GM21737 (cell line): ENCODE measurements at regions not wholly inside any gene's neighbourhood (a gene's known extent, or its start where the extent isn't known, plus 50 kb on each side); places are given as distances from the start of the nearest gene placed in this dataset.
"Not testable (repeated sequence)": the region's sequence is repeated elsewhere in the genome, so short reads cannot be mapped to it uniquely, and the experiment has no call there.

Experiments
- ATAC-seq: cut with Tn5 transposase; IDR thresholded peaks from one replicate; pipeline ENCODE4 v1.9.1; 2021; ENCODE audit warnings: mild to moderate bottlenecking, moderate library complexity; ENCODE audit not compliant: unreplicated experiment

DNA sequence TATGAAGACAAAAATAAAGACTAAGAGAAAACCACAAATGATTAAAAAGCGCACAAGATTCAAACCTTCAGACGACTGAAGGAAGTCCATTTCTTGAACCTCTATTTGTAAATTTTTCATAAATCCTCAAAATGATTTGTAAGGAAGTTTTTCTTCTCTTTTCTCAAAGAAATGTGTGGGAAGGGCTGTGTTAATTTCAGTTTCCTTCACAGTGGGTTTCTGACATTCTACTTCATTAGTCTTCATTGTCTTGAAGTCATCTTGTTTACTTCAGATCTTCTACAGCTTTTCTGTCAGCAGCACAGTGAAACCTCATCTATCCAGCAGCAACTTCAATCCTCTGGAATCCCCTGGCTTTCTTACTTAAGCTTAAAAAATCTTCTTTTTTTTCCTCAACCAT, 87.6 kb upstream of the MYLIP start:
- no peak for ATAC-seq

DNA sequence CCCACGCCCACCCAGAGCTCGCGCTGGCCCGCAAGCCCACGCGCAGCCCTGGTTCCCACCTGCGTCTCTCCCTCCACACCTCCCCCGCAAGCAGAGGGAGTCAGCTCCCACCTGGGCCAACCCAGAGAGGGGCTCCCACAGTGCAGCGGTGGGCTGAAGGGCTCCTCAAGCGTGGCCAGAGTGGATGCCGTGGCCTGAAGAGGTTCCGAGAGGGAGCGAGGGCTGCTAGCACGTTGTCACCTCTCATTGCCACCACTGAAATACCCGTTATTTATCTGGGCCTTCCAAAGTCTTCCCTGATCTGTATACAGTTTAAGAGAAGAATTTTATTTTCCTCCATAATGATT, 88.3 kb upstream of the MYLIP start:
- ATAC-seq, result no peak

DNA sequence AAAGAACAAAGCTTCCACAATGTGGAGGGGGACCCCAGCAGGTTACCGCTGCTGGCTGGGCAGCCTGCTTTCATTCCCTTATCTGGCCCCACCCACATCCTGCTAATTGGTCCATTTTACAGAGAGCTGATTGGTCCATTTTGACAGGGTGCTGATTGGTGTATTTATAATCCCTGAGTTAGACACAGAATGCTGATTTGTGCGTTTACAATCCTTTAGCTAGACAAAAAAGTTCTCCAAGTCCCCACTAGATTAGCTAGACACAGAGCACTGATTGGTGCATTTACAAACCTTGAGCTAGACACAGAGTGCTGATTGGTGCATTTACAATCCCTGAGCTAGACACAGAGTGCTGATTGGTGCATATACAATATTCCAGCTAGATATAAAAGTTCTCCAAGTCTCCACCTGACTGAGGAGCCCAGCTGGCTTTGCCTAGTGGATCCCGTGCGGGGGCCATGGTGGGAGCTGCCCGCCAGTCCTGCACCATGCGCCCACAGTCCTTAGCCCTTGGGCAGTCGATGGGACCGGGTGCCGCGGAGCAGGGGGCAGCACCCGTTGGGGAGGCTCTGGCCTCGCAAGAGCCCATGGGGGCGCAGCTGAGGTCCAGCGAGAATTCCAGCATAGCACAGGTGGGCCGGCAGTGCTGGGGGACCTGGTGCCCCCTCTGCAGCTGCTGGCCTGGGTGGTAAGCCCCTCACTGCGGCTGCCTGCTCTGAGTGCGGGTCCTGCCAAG, 88.8 kb upstream of the MYLIP start:
- ATAC-seq, result not testable (repeated sequence)

DNA sequence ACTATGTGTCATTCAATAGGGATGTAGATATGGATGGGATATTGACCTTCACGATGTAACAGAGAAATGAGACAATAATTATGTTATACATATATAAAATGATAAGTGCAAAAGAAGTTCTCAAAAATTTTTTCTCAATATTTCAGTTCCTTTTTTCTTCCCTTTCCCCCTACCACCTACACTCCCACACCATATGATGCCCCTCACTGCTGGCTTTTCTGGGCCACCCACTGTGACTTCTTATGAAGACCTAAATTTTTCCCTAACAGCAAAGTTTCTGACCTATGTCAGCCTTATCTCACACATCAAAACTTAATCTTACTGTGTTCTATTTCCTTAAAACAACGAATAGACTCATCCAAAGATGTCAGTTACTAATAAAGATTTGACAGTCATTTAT, 89.9 kb upstream of the MYLIP start:
- ATAC-seq, result no peak

DNA sequence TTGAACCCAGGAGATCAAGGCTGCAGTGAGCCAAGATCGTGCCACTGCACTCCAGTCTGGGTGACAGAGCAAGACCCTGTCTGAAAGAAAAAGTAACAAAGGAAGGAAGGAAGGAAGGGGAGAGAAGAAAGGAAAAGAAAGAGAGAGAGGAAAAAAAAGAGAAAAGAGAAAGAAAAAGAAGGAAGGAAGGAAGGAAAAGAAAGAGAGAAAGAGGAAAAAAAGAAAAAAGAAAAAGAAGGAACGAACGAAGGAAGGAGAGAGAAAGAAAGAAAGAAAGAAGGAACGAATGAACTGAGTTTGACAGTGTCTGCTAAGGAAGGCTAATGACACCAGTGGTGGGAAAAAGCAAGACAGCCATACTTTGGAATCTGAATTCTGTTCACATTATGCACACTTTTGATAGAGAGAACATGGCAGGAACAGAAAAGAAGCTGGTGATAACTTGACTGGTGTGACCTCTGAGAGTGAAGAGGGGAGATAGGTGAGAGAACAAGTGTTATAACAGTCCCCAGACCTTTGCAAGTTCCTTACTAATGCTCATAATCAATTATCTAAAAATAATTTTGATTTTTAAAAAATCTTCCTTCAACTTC, 93.3 kb upstream of the MYLIP start:
- ATAC-seq, result no peak

DNA sequence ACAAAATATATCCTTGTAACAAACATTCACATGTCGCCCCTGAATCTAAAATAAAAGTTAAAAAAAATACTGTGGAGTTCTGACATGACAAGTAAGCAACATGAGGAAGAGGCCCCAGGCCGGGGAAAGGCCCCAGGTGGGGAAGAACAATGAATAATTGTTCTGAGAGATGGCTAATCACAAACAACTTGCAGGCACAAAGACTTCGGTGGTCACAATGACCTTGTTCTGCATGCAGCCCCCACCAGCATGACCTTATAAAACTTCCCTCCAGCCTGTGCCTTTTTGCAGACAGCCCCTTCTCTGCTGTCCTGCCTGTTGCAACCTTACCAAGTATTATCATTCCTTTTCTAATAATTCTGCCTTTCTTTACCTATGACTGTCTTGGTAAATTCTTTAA, 95.7 kb upstream of the MYLIP start:
- no peak for ATAC-seq

DNA sequence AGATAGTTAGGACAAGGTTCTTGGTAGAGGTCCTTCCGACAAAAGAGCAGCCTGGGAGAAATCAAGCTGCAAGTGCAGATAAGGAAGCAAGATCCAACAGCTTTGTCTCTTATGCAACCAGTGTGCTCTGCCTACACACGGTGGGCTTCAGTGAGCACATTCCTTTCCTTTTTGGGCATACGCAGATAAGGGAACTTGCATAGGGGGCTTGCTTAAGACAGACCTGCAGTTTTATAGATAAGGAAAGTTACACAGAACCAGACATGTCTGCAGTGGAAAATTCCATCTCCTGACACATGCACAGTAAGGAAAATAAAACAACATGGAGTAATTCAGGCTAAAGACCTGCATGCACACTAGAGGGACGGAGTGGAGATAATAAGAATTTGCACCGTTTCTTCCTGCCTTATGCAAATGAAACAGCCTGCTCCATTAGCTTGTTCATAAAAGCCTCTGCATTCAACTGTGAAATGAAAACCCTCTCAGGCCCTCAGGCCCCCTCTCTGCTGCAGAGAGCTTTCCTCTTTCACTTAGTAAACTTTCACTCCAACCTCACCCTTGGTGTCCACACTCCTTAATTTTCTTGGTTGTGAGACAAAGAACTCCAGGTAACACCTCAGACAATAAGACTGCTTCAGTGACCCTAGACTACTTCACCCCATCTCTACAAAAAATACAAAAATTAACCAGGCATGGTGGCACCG, 97.5 kb upstream of the MYLIP start:
- no peak for ATAC-seq

DNA sequence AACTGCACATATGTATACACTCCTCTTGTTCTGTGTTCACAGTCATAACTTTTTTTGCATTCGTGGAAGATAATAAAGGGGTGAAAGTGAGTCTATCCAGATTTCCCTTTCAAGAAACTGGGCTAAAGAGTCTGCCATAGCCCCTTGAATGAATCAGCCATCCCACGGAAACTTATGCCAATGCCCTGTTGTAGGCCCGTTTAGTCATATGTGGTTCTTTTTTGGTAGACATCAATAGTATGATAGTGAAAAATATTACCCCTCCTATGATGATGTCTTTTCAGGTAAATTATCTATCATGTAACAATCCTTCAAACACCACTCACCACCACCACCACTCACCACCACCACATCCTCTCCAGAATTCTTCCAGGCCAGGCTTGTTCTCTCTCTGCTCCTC, 99.9 kb upstream of the MYLIP start:
- no peak for ATAC-seq

DNA sequence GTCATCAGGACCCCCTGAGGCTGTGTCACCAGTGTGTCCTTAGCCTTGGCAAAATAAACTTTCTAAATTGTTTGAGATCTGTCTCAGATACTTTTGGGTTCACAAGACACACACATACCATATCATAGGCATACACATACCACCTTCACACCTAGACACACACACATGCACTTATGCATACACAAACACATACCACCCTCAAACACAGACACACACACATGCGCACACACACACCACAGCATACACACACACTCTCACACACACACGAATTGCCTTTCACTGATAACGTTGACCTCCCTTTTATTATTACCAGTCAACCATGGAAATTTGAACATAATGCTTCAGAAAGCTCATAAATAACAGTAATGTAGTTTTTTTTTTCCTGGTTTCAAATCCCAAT, 108.6 kb upstream of the MYLIP start:
- ATAC-seq, result no peak

DNA sequence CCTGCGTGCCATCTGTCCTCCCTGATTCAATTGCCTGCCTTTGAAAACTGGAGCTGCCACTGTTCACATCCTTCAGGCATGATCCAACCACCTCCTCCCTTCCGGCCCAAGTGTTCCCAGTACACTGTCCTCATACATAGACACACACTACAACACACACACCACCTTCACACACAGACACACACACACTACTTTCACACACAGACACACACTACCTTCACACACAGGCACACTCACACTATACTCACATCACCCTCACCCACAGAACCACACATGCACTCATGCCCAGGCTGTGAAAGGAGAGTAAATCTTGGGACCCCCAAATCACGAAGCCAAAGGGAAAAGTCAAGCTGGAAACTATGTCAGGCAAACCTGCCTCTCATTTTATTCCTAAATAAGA, 109.4 kb upstream of the MYLIP start:
- no peak for ATAC-seq

DNA sequence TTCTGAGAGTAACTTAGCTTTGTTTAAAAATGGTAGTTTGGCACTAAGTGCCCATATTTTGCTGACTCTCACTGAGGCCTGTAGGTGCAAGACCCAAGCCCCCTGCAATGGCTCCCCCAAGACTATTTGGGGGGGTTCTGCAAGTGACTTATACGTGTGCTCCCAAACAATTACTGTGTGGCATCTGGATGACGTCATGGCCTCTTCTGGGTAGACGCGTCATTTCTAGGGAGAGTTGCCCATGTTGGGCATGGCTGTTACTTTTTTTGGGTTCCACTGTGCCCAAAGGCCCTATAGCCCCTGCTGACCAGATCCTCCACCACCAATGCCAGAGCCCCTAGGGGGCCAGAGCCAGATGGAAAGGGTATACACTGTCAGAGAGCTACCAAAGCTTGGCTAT, 110.3 kb upstream of the MYLIP start:
- no peak for ATAC-seq

DNA sequence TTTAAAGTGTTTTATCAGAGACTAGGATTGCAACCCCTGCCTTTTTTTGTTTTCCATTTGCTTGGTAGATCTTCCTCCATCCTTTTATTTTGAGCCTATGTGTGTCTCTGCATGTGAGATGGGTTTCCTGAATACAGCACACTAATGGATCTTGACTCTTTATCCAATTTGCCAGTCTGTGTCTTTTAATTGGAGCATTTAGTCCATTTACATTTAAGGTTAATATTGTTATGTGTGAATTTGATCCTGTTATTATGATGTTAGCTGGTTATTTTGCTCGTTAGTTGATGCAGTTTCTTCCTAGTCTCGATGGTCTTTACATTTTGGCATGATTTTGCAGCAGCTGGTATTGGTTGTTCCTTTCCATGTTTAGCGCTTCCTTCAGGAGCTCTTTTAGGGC, 114.6 kb upstream of the MYLIP start:
- ATAC-seq, result not testable (repeated sequence)

DNA sequence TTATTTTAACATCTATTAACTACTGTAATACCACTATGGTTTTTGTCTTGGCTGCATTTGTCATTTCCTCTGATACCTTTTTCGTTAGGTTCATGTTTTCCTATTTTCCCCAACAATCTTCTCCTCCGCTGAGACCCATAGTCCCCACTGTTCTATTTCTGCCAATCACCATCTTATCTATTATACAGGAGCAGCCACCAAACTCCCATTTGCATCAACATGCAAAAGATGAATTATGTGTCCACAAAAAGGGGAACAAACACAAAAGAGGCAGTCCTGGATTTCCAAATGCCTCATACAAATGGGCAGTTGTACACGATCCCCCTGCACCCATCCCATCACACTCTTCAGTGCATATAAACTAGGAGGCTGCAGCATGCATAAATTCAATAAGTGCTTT, 121.7 kb upstream of the MYLIP start:
- ATAC-seq, result no peak

DNA sequence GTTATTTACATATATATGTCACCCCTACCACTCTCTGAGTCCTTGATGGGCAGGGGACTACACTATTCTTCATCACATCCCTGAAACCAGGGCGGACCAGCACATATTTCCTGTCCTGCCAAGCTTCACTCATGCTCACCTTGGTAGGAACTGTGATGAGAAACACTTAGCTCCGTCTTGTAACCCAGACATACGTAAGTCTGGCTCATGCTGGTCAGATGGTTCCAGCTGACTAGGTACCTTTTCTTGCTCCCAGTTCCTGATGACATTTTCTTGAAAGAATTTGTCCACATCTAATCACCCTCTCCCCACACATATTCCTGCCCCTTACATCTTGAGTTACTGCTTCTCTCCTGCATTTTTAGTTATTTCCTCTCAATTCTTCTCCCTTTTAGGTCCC, 122.2 kb upstream of the MYLIP start:
- no peak for ATAC-seq

DNA sequence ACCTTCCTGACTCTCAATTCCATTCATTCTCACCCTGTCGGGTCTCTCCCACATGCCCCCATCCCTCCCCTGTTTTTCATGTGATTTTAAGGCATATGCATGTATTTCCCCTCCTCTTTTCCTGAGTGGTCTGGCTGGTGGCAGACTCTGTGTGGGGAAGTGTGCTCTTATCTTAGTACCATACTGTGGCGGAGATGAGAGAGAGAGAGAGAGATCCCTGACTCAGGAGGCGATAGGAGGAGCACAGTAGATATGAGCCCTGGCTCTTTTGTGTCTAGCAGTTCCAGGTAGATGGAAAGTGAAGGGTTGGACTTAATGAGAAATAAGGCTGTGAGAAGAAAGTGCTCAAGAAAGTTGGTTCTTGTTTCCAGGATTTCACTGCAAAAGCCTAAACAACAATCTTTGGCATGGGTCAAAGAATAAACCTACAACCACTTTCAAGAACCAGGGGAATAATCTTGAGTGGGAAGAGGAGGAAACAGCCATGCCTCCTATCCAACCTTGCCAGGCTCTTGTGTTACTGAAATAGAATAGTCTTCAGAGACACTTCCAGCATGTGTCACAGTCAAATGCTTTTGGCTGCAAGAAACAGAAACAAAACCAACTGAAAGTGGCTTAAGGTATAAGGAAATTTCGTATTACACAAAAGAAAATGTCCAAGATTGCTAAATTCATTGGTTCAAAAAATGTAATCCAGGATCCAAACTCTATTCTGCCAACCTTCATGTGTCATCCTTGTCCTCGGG, 123.8 kb upstream of the MYLIP start:
- no peak for ATAC-seq

DNA sequence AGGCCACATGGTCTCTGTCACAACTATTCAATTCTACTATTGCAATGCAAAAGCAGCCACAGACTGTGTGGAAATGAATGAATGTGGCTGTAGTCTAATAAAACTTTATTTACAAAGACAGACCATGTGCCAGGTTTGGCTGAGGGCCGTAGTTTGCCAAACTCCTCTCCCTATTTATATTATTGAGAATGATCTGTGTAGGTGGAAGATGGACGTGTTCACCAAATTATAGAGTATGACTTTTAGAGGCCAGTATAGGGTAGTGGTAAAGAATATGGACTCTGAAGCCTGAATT, 125.7 kb upstream of the MYLIP start:
- no peak for ATAC-seq

DNA sequence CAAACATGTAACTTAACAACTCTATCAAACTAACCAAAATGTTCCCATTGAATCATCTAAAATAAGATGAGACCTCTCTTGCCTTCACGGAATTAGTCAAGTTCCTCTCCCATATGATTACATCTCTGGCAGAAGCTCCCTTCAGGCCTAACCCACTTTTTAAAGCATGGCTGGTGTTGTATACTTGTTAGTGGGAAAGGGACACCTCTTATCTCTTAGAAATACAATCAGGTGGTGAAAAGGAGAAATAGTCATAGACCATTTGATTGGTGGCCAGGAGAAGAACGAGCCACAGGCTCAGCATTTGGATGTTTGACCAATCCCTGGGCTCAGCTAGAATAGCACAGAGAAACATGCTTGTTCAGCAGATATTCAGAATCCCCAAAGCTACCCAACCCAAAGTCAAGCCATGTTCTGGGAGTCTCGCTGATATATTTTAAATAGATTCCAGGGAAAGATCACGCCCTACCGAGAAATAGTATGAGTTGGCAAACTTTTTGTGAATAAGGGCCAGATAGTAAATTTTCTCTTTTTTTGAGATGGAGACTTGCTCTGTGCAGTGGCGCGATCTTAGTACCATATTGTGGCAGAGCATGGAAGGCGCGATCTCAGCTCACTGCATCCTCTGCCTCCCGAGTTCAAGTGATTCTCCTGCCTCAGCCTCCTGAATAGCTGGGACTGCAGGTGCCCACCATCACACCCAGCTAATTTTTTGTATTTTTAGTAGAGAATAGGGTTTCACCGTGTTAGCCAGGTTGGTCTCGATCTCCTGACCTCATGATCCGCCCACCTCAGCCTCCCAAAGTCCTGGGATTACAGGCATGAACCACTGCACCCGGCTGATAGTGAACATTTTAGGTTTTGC, 126.3 kb upstream of the MYLIP start:
- ATAC-seq, result no peak

DNA sequence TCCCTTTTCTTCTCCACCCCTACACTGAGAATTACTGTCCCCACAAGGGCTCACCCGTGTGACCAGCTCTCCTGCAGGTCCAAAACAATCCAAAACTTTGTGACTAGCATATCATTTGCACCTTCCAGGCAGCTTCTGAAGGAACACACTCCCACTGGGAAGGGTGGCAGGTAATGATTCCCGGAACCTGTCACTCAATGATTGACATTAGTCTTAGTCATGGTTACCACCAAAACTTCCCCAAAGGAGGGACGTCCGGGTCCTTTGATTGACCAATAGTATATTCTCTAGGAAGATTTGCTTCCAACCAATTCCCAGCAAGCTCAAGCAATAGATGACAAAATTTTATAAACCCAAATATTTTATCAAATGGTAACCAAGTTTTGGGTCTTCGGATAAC, 127.7 kb upstream of the MYLIP start:
- ATAC-seq, result no peak

DNA sequence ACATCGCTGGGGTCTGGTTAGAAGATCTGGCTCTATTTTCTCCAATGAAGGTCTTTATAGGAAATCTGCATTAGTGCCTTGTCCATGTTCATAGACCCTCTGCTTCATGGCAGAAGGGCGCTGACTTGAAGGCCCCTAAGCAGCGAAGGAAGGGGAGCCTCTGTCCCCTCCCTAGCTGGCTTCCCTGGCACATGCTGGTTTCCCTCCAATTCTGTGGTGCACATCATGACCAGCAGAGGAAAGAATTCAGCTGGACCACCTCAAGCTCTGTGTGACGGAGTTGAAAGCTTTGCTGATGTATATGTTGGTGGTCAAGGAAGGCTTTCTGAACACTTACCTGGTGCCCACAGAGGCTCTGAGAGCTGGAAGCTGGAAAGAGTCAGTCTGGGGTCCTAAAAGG, 129.7 kb upstream of the MYLIP start:
- no peak for ATAC-seq

DNA sequence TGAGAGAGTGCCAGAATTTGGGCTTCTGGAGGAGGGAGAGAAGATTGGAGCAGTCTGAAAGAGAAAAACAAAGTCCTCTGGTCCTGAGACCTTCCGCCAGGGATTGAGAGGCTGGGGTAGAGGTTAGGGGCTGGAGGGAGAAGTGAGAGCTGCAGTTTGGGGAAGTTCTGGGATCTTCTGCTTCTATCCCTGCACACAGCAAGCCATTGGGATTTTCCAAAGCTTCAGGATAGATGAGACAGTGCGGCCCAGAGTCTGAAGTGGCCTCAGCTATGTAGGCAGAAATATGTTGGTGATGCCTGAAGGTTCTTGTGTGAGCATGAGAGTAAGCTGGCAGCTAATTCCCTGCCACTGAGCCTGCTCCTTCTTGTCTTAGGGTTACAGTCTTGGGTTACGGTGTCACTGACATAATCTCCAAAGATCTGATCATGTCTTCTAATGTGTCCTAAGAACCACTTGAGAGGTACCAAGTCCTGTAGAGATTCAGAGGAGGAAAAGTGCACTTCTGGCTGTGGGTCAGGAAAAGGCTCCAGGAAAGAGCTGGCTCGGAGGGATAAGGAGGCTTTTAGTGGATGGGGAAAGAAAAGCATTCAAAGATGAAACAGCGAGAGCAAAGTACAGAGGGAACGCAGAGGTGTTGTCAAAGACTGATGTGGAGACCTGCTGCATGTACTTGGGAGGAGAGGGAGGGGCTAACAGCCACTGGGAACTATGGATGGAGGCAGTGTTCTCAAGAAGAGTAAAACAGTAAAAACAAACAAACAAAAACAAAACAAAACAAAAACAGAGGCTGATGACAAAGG, 131.1 kb upstream of the MYLIP start:
- ATAC-seq, result no peak
